ENCODE measurements at regions not wholly inside any gene's neighbourhood (a gene's known extent, or its start where the extent isn't known, plus 50 kb on each side); places are given as distances from the start of the nearest gene placed in this dataset.

- H3K4me1 ChIP-seq (ENCODE audit: control insufficient read depth in 1 of 2, insufficient read depth in 2 of 2, low read length in 2 of 2) = peaks cover 4 to 7% of the 10 kb centered on the region in 2 experiments
- no peak overlapping the region for H2AFZ ChIP-seq (ENCODE audit: insufficient read depth, low read length, poor library complexity)
- peak overlapping the region; percentile 12 for H2BK5ac ChIP-seq (ENCODE audit: low read depth, low read length, poor library complexity)
- H3K4ac ChIP-seq (ENCODE audit: low read depth, low read length) = no peak overlapping the region
- no peak overlapping the region for H3K4me2 ChIP-seq (ENCODE audit: low read length)
- peak overlapping the region; percentile 8 for H4K91ac ChIP-seq (ENCODE audit: low read depth, low read length)
- H3K23ac ChIP-seq (ENCODE audit: low read length) = no peak overlapping the region
- no peaks in the 10 kb centered on the region for H3K79me2 ChIP-seq (ENCODE audit: control insufficient read depth, insufficient read depth, low read length, poor library complexity)
- H4K12ac ChIP-seq (ENCODE audit: low read depth, low read length) = no peak overlapping the region
- H4K8ac ChIP-seq (ENCODE audit: low read depth, low read length) = no peak overlapping the region
- no CpG with 5 or more reads among the region's 4 CpGs for WGBS (ENCODE audit: extremely low coverage, insufficient coverage, insufficient read length)
- no peak overlapping the region for H3K27ac ChIP-seq (ENCODE audit: low read depth, low read length)
- no peak overlapping the region for H3K18ac ChIP-seq (ENCODE audit: low read length)
- peak overlapping the region; percentile 52 for H2AK5ac ChIP-seq (ENCODE audit: low read length)
- no peak overlapping the region for H3K9ac ChIP-seq (ENCODE audit: low read length)
- H2BK12ac ChIP-seq (ENCODE audit: low read length) = peak overlapping the region; percentile 67
- no peaks in the 10 kb centered on the region for H3K27me3 ChIP-seq (ENCODE audit: insufficient read depth, low read length)
- peak overlapping the region; percentile 64 for H2BK120ac ChIP-seq (ENCODE audit: insufficient read depth, low read length, poor library complexity)
- no peak overlapping the region for H3K4me3 ChIP-seq (ENCODE audit: low read depth, low read length)
- H3K9me3 ChIP-seq (ENCODE audit: insufficient read depth, low read depth, low read length) = peaks cover 1% of the 10 kb centered on the region
- H3K79me1 ChIP-seq (ENCODE audit: low read length) = peaks cover 11% of the 10 kb centered on the region
- peak overlapping the region; percentile 27 for H3K14ac ChIP-seq (ENCODE audit: low read length)
- no peaks in the 10 kb centered on the region for H3K36me3 ChIP-seq (ENCODE audit: control insufficient read depth in 1 of 2, insufficient read depth in 2 of 2, low read length in 2 of 2)
- DNase-seq = no peak
These were observed 55.5 kb upstream of the BDKRB2 start for GRCh38 chr14:96149131-96149530.

GRCh38 chr14:96150214-96150613, 54.4 kb upstream of the BDKRB2 start:
- no CpG with 5 or more reads among the region's 3 CpGs for WGBS (ENCODE audit: extremely low coverage, insufficient coverage, insufficient read length)
- Histone ChIP-seq H3K4me3 (ENCODE audit: low read depth, low read length) (no peak overlapping the region), H3K23ac (ENCODE audit: low read length) (no peak overlapping the region), H3K27ac (ENCODE audit: low read depth, low read length) (no peak overlapping the region), H3K36me3 (ENCODE audit: control insufficient read depth in 1 of 2, insufficient read depth in 2 of 2, low read length in 2 of 2) (no peaks in the 10 kb centered on the region), H2BK120ac (ENCODE audit: insufficient read depth, low read length, poor library complexity) (no peak overlapping the region), H3K79me2 (ENCODE audit: control insufficient read depth, insufficient read depth, low read length, poor library complexity) (no peaks in the 10 kb centered on the region), H3K4me2 (ENCODE audit: low read length) (no peak overlapping the region), H3K79me1 (ENCODE audit: low read length) (peaks cover 10% of the 10 kb centered on the region), H3K27me3 (ENCODE audit: insufficient read depth, low read length) (no peaks in the 10 kb centered on the region), H2AK5ac (ENCODE audit: low read length) (no peak overlapping the region), H3K9ac (ENCODE audit: low read length) (no peak overlapping the region), H2BK5ac (ENCODE audit: low read depth, low read length, poor library complexity) (no peak overlapping the region), H2AFZ (ENCODE audit: insufficient read depth, low read length, poor library complexity) (no peak overlapping the region), H3K14ac (ENCODE audit: low read length) (no peak overlapping the region), H3K4me1 (ENCODE audit: control insufficient read depth in 1 of 2, insufficient read depth in 2 of 2, low read length in 2 of 2) (peaks cover 4 to 7% of the 10 kb centered on the region in 2 experiments), H4K12ac (ENCODE audit: low read depth, low read length) (no peak overlapping the region), H2BK12ac (ENCODE audit: low read length) (no peak overlapping the region), H3K9me3 (ENCODE audit: insufficient read depth, low read depth, low read length) (peaks cover 1% of the 10 kb centered on the region), H3K18ac (ENCODE audit: low read length) (no peak overlapping the region), H4K8ac (ENCODE audit: low read depth, low read length) (no peak overlapping the region), H3K4ac (ENCODE audit: low read depth, low read length) (no peak overlapping the region), H4K91ac (ENCODE audit: low read depth, low read length) (no peak overlapping the region)
- DNase-seq = no peak

- H3K4ac ChIP-seq (ENCODE audit: low read depth, low read length) = no peak overlapping the region
- WGBS (ENCODE audit: extremely low coverage, insufficient coverage, insufficient read length) = no CpG with 5 or more reads among the region's 13 CpGs
- peaks cover 1% of the 10 kb centered on the region for H3K9me3 ChIP-seq (ENCODE audit: insufficient read depth, low read depth, low read length)
- H2AK5ac ChIP-seq (ENCODE audit: low read length) = no peak overlapping the region
- H3K9ac ChIP-seq (ENCODE audit: low read length) = no peak overlapping the region
- H3K23ac ChIP-seq (ENCODE audit: low read length) = no peak overlapping the region
- no peaks in the 10 kb centered on the region for H3K27me3 ChIP-seq (ENCODE audit: insufficient read depth, low read length)
- H3K36me3 ChIP-seq (ENCODE audit: control insufficient read depth in 1 of 2, insufficient read depth in 2 of 2, low read length in 2 of 2) = no peaks in the 10 kb centered on the region
- H2BK12ac ChIP-seq (ENCODE audit: low read length) = no peak overlapping the region
- H3K14ac ChIP-seq (ENCODE audit: low read length) = no peak overlapping the region
- H3K4me1 ChIP-seq (ENCODE audit: control insufficient read depth in 1 of 2, insufficient read depth in 2 of 2, low read length in 2 of 2) = peaks cover 4 to 5% of the 10 kb centered on the region in 2 experiments
- no peak overlapping the region for H4K8ac ChIP-seq (ENCODE audit: low read depth, low read length)
- H2BK120ac ChIP-seq (ENCODE audit: insufficient read depth, low read length, poor library complexity) = no peak overlapping the region
- H3K27ac ChIP-seq (ENCODE audit: low read depth, low read length) = no peak overlapping the region
- H4K12ac ChIP-seq (ENCODE audit: low read depth, low read length) = no peak overlapping the region
- no peak overlapping the region for H3K18ac ChIP-seq (ENCODE audit: low read length)
- no peak overlapping the region for H2AFZ ChIP-seq (ENCODE audit: insufficient read depth, low read length, poor library complexity)
- H4K91ac ChIP-seq (ENCODE audit: low read depth, low read length) = no peak overlapping the region
- no peaks in the 10 kb centered on the region for H3K79me2 ChIP-seq (ENCODE audit: control insufficient read depth, insufficient read depth, low read length, poor library complexity)
- no peak overlapping the region for H3K4me2 ChIP-seq (ENCODE audit: low read length)
- no peak for DNase-seq
- no peak overlapping the region for H2BK5ac ChIP-seq (ENCODE audit: low read depth, low read length, poor library complexity)
- no peak overlapping the region for H3K4me3 ChIP-seq (ENCODE audit: low read depth, low read length)
- peaks cover 8% of the 10 kb centered on the region for H3K79me1 ChIP-seq (ENCODE audit: low read length)
These were observed 53.4 kb upstream of the BDKRB2 start for GRCh38 chr14:96151242-96151641.

GRCh38 chr14:96153003-96153402, 51.6 kb upstream of the BDKRB2 start:
- WGBS (ENCODE audit: extremely low coverage, insufficient coverage, insufficient read length) = no CpG with 5 or more reads among the region's 3 CpGs
- H4K8ac ChIP-seq (ENCODE audit: low read depth, low read length) = no peak overlapping the region
- H3K36me3 ChIP-seq (ENCODE audit: control insufficient read depth in 1 of 2, insufficient read depth in 2 of 2, low read length in 2 of 2) = no peaks in the 10 kb centered on the region

More at GRCh38 chr14:96153003-96153402, 51.6 kb upstream of the BDKRB2 start:
- Histone ChIP-seq H3K4me1 (ENCODE audit: control insufficient read depth in 1 of 2, insufficient read depth in 2 of 2, low read length in 2 of 2) (peaks cover 2 to 4% of the 10 kb centered on the region in 2 experiments), H3K4me3 (ENCODE audit: low read depth, low read length) (no peak overlapping the region), H2BK5ac (ENCODE audit: low read depth, low read length, poor library complexity) (no peak overlapping the region), H2BK120ac (ENCODE audit: insufficient read depth, low read length, poor library complexity) (no peak overlapping the region), H3K4me2 (ENCODE audit: low read length) (no peak overlapping the region), H3K23ac (ENCODE audit: low read length) (no peak overlapping the region), H2AFZ (ENCODE audit: insufficient read depth, low read length, poor library complexity) (no peak overlapping the region), H3K4ac (ENCODE audit: low read depth, low read length) (no peak overlapping the region), H4K91ac (ENCODE audit: low read depth, low read length) (no peak overlapping the region), H2AK5ac (ENCODE audit: low read length) (no peak overlapping the region), H3K9ac (ENCODE audit: low read length) (no peak overlapping the region), H3K79me1 (ENCODE audit: low read length) (peaks cover 6% of the 10 kb centered on the region), H3K27ac (ENCODE audit: low read depth, low read length) (no peak overlapping the region), H3K27me3 (ENCODE audit: insufficient read depth, low read length) (no peaks in the 10 kb centered on the region), H3K79me2 (ENCODE audit: control insufficient read depth, insufficient read depth, low read length, poor library complexity) (no peaks in the 10 kb centered on the region), H4K12ac (ENCODE audit: low read depth, low read length) (no peak overlapping the region), H2BK12ac (ENCODE audit: low read length) (no peak overlapping the region), H3K14ac (ENCODE audit: low read length) (no peak overlapping the region), H3K18ac (ENCODE audit: low read length) (no peak overlapping the region), H3K9me3 (ENCODE audit: insufficient read depth, low read depth, low read length) (peaks cover 1% of the 10 kb centered on the region)
- DNase-seq = no peak

Data from trophoblast cell (in vitro differentiated cells and primary cell).